Mesodermal cell (in vitro differentiated cells): ENCODE measurements at regions not wholly inside any gene's neighbourhood (a gene's known extent, or its start where the extent isn't known, plus 50 kb on each side); places are given as distances from the start of the nearest gene placed in this dataset.
"Not testable (repeated sequence)": the region's sequence is repeated elsewhere in the genome, so short reads cannot be mapped to it uniquely, and the experiment has no call there.

Experiments used
- H3K27ac ChIP-seq: 2 replicates; pipeline ENCODE4 v1.7.0; 2013; ENCODE audit warnings: mild to moderate bottlenecking, low read depth, low read length, moderate library complexity; ENCODE audit not compliant: severe bottlenecking
- H3K36me3 ChIP-seq: 2 replicates; pipeline ENCODE4 v1.7.1; 2013; ENCODE audit warnings: mild to moderate bottlenecking, low read length, moderate library complexity; ENCODE audit not compliant: control insufficient read depth, insufficient read depth
- H3K4me1 ChIP-seq: one replicate; pipeline ENCODE4 v1.7.1; 2013; ENCODE audit warnings: mild to moderate bottlenecking, low read length; ENCODE audit not compliant: insufficient read depth, control insufficient read depth, poor library complexity, severe bottlenecking
- H3K4me3 ChIP-seq: 2 replicates; pipeline ENCODE4 v1.7.0; 2013; ENCODE audit warnings: low read length, control low read depth, mild to moderate bottlenecking; ENCODE audit not compliant: insufficient read depth, poor library complexity, severe bottlenecking; ENCODE audit errors: extremely low read depth
- H3K9me3 ChIP-seq: 2 replicates; pipeline ENCODE4 v1.7.1; 2013; ENCODE audit warnings: mild to moderate bottlenecking, low read length, moderate library complexity; ENCODE audit not compliant: control insufficient read depth
- WGBS, 2 experiments: methylation state at CpG; one replicate each; pipeline ENCODE4 v1.1.5; 2013; ENCODE audit warnings: missing lambda C conversion rate in 2 of 2; ENCODE audit not compliant: insufficient coverage in 2 of 2; 5-methylcytosine and 5-hydroxymethylcytosine counted together

GRCh38 chr14:22175278-22175558, 413.8 kb downstream of the DAD1 start:
- H3K27ac ChIP-seq, H3K4me3 ChIP-seq, H3K36me3 ChIP-seq, H3K4me1 ChIP-seq, H3K9me3 ChIP-seq: not testable (repeated sequence)
- WGBS, 2 experiments, result no CpG with 5 or more reads among the region's 1 CpG

- no peak overlapping the region for H3K27ac ChIP-seq
- 100% methylated on average over 1 of the region's 8 CpGs for WGBS, 2 experiments
- no peaks in the 10 kb centered on the region for H3K4me1 ChIP-seq
- H3K9me3 ChIP-seq, result no peaks in the 10 kb centered on the region
- H3K4me3 ChIP-seq, result no peak overlapping the region
- no peaks in the 10 kb centered on the region for H3K36me3 ChIP-seq
Observed at GRCh38 chr14:22174412-22175277, 414.4 kb downstream of the DAD1 start.

- Histone ChIP-seq H3K36me3 (no peaks in the 10 kb centered on the region), H3K4me1 (no peaks in the 10 kb centered on the region), H3K4me3 (no peak overlapping the region), H3K27ac (no peak overlapping the region), H3K9me3 (no peaks in the 10 kb centered on the region)
- WGBS, 2 experiments, result 93 to 100% methylated on average over 6 to 7 of the region's 8 CpGs
Observed at GRCh38 chr14:22168092-22168955, 420.7 kb downstream of the DAD1 start.

DNA sequence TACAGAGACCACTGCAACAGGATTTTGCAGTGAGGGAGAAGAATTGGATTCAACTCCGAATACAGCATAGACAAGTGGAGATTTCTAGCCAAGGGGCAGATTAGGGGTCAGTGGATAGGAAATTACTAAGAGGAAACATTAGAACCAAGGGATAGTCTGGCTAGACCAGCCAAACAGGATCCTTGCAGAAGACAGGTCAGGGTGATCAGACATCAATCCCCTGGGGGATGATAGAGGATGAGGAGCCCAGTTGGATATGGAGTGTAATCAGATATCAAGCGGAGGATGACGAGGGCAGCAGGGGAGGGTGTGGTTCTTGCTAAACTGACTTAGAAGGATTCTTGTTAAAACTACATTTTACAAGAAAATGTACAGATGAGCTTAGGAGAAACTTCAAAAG, 424.4 kb downstream of the DAD1 start:
- H3K4me1 ChIP-seq, result no peaks in the 10 kb centered on the region
- H3K27ac ChIP-seq, result no peak overlapping the region
- no peak overlapping the region for H3K4me3 ChIP-seq

GRCh38 chr14:22163051-22163450, 426.0 kb downstream of the DAD1 start:
- no peaks in the 10 kb centered on the region for H3K36me3 ChIP-seq
- no peak overlapping the region for H3K27ac ChIP-seq
- no peak overlapping the region for H3K4me3 ChIP-seq
- peaks cover 4% of the 10 kb centered on the region for H3K4me1 ChIP-seq
- no peaks in the 10 kb centered on the region for H3K9me3 ChIP-seq

More for the DNA sequence above, 424.4 kb downstream of the DAD1 start:
- Histone ChIP-seq H3K9me3 (no peaks in the 10 kb centered on the region), H3K36me3 (no peaks in the 10 kb centered on the region)
- 93 to 94% methylated on average over 1 to 2 of the region's 3 CpGs for WGBS, 2 experiments

- Histone ChIP-seq H3K36me3 (no peaks in the 10 kb centered on the region), H3K4me3 (no peak overlapping the region), H3K27ac (no peak overlapping the region), H3K4me1 (peaks cover 4% of the 10 kb centered on the region), H3K9me3 (no peaks in the 10 kb centered on the region)
- 100% methylated on average over 2 of the region's 2 CpGs; no CpG with 5 or more reads in 1 of the 2 experiments for WGBS, 2 experiments
Observed at GRCh38 chr14:22159957-22160356, 429.1 kb downstream of the DAD1 start.

DNA sequence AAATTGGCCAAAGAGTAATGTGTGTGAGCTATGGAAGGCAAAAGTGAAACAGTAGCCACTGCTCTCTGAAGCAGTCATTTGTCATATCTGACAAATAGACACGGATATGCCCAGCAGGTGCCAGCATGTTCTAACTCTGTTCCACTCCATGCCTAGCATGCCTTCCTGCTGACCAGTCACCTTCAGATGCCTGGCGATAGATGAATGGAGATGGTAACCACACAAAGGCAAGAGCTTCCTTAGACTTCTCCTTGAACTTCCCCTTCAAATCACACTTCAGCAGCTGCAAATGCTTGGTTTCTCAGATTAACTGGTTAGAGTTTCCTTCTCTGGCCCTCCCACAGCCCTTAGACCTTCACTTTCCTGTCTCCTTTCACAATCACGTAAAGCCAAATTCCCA, 429.9 kb downstream of the DAD1 start:
- Histone ChIP-seq H3K4me1 (peaks cover 4% of the 10 kb centered on the region), H3K36me3 (no peaks in the 10 kb centered on the region), H3K9me3 (no peaks in the 10 kb centered on the region), H3K27ac (no peak overlapping the region), H3K4me3 (no peak overlapping the region)
- 78 to 96% methylated on average over 3 of the region's 3 CpGs for WGBS, 2 experiments

DNA sequence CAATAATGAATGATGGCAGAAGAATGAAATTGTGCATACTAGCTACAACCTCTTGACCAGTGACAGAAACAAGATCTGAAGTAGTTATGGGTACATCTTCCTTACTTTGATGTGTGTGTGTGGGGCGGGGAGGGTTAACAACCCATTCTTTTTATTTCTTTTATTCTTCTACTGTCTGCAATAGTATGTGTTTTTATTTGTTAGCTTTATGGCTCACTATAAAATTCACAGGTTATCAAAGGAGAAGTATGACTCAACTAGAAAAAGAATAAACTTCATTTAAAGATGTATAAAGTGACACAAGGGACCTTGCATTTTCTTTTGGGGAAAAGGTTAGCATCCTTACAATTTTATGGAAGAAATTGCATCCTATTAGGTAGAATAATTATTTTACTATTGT, 430.5 kb downstream of the DAD1 start:
- H3K4me3 ChIP-seq, result no peak overlapping the region
- H3K9me3 ChIP-seq, result no peaks in the 10 kb centered on the region
- WGBS, 2 experiments, result no CpG with 5 or more reads among the region's 1 CpG

DNA sequence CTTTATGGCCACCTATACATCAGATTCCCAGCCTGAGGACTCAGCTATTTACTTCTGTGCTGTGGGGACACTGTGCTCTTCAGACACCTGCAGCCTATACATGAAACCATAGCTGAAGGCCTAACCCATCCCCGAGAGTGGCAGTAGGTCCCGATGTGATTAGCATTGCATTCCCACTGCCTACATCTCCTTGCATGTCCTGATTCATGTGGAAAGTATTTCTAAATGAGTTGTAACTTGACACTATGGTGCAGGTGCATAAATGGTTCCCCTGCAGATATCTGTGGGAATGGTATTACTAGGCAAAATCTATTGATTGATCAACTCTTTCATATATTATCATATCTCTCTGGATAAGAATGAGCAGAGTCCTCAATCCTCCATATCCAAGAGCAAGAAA, 433.5 kb downstream of the DAD1 start:
- WGBS, 2 experiments, result 63 to 100% methylated on average over 1 to 2 of the region's 2 CpGs
- no peak overlapping the region for H3K27ac ChIP-seq
- peaks cover 12% of the 10 kb centered on the region for H3K9me3 ChIP-seq
- no peaks in the 10 kb centered on the region for H3K36me3 ChIP-seq
- no peak overlapping the region for H3K4me3 ChIP-seq
- H3K4me1 ChIP-seq, result peaks cover 4% of the 10 kb centered on the region

More for the DNA sequence above, 430.5 kb downstream of the DAD1 start:
- H3K4me1 ChIP-seq, result peaks cover 4% of the 10 kb centered on the region
- no peak overlapping the region for H3K27ac ChIP-seq
- no peaks in the 10 kb centered on the region for H3K36me3 ChIP-seq

GRCh38 chr14:22152903-22153302, 436.1 kb downstream of the DAD1 start:
- Histone ChIP-seq H3K4me1 (no peaks in the 10 kb centered on the region), H3K27ac (no peak overlapping the region), H3K4me3 (no peak overlapping the region), H3K9me3 (peaks cover 12% of the 10 kb centered on the region), H3K36me3 (no peaks in the 10 kb centered on the region)
